GM19372 (cell line): ENCODE measurements at regions not wholly inside any gene's neighbourhood (a gene's known extent, or its start where the extent isn't known, plus 50 kb on each side); places are given as distances from the start of the nearest gene placed in this dataset.

Source experiments
- ATAC-seq: cut with Tn5 transposase; IDR thresholded peaks from one replicate; pipeline ENCODE4 v1.9.1; 2021; ENCODE audit warnings: mild to moderate bottlenecking, low read depth, moderate library complexity; ENCODE audit not compliant: unreplicated experiment

DNA sequence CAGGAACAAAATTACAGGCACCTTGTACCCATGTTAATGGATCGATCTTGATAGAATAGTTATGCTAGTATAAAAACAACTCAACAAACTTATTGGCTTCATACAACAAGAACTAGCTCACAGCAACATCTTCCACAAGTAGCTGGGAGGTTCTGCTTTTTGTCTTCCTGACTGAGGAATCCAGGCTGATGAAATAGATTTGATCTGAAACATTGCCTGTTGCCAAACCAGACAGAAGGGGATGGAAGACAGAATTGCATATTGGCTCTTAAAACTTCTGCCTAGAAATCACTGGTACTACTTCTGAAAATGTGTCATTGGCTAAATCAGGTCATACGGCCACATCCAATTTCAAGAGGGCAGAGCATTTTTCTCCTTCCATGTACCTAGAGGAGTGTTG, 267.3 kb downstream of the RFC3 start:
- ATAC-seq: no peak

DNA sequence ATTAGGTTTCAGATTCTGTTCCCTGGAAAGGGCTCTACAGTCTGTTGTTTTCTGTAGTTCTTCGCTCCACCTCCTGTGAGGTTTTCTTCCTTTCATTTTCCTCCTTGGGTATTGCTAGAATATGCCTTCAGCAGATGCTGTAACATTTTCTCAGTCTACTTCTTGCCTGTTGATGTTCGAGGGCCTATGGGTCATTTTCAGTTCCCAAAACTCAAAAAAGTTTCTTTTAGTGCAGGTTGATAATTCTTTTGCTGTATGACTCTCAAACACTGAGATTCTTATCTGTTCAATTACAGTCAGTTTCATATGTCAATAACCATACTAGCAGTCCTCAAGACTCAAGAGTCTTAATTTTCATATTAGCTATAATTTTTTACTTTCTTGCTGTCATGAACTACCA, 268.3 kb downstream of the RFC3 start:
- ATAC-seq: no peak

DNA sequence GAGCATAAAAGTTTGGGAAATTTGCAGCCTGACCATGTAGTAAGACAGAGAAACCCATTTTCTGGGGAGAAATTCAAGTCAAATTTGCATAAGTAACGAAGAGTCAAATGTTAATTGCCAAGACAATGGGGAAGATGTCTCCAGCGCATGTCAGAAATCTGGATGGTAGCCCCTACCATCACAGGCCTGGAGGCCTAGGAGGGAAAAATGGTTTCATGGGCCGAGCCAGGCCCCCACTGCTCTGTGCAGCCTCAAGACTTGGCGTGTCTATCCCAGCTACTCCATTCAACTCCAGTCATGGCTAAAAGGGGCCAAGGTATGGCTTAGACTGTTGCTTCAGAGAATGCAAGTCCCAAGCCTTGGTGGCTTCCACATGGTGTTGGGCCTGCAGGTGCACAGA, 269.8 kb downstream of the RFC3 start:
- no peak for ATAC-seq

DNA sequence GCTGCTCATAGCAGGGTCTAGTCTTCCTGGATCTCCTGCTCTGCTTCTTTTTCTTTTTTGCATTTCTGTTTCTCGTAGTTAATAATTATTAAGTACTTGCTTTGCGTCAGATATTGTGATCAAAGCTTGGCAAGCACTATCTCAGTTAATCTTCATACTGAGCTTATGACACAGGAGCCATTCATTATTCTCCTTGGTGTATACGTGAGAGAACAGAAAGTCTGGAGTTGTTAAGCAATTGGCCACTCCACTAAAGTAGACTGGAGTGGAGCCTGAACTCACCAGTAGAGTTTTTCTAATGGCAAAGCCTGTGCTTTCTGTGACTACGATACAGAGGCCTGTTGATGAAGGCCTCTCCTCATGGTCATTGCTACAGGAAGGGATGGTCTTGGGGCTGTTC, 285.9 kb downstream of the RFC3 start:
- ATAC-seq: no peak

DNA sequence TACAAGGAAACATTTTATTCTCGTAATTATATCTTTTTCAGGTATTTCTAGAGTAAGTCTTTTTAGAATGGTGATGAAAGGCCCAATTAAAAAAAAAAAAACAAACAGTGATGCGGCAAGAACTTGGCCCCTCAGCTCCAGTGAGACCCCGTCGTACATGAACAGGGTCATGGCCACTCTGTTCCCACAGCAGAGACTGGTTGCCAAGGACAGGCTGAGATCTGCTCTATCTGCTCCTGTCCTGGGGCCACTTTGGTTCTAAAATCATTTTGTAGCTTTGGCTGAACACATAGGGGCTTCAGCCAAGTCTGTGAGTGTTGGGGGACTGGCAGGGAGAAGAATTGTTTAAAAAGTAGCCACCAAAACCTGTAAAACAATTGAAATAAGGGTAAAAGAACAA, 286.9 kb downstream of the RFC3 start:
- ATAC-seq: no peak

DNA sequence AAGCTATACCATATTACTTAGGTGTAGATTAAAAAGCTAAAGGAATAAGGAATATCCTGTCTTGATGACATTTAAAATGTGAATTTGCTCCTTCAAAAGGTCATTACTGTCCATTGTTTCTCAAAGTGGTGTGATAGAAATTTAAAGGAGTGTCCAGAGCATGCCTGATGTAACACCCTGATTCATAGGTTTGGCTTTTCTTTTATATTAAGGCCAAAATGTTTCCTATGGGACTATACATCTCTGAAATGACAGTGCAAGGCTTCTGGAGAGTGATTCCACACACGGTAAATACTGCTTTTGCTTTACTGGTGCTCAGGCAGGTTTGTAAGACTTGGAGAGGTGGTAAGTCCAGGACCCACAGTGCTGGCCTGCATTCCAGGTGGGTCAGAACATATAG, 289.9 kb downstream of the RFC3 start:
- no peak for ATAC-seq

DNA sequence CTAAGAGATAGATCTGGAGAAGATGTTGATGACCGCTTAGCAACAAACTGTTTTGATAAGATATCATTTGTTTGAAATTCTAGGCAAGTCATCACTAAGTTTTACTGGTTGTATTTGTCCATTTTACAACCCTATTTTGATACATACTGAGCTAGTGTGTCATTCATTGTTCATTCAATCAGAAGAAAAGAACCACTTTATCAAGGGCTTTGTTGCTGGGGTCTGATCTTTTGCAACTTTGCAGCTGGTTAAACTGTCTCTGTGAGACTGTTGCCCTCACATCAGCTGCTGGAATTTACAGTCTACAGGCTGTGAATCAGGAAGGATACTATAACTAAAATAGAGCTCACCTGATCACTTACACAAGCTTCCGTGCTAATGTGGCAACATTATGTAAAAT, 290.5 kb downstream of the RFC3 start:
- no peak for ATAC-seq

DNA sequence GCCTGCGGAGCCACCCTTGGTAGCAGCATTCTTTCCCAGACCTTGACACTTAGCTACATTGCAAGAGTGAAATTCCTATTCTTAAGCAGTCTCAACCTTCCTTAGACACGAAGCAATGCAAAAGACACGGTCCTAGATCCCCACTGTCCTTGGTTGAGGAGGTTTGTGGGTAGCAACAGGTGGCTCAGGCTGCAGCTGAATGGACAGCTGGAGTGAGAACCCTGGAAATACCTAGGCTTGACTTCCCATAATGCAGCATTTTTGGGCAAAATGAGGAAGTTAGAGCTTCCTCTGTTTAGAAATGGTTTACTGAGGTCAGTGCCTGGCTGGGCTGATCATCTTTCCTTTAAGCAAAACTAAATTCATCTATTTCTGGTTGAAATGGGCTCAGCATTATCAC, 296.6 kb downstream of the RFC3 start:
- no peak for ATAC-seq

DNA sequence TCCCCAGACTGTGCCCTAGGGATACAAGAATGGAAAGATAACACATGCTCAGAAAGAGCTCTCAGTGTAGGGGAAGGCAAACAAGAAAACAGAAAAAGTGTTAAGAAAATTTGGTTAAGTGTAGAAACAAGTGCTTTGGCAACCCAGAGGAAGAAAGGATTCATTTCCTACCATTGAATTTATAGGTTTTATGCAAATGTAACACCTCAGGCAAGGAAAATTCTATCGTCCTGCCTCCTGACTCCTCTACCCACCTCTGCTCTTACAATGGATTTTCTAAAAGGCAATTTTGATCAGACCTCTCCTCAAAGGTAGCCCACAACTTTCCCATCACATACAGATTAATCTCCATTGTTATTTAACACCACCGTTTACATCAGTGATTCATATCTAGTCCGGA, 298.7 kb downstream of the RFC3 start:
- no peak for ATAC-seq

DNA sequence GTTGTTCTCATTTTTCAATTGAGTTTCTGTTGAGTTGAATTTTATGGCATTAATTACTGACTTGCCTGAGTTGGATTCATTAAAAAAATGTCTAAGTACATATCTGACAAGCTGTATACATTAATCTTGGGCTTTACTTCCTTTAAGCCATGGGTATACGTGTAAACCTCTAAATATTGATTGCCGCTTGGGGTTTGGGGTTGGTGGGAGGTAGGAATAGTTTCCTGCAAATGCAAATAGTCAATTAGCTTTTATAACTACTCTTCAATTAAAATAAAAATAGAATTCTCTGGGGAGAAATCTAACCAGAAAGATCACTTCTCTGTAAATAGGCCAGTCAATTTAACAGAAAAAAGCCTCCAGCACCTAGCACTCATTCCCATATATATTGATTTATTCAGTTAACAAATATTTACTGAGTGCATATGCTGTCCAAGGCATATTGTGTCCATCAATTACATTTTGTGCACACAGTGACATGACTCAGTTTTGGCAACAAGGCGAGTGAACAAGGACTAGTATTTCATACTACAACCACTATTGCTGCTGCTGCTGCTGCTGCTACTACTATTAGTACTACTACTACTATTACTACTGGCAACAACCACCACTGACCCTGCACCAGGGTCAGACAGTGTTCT, 306.8 kb downstream of the RFC3 start:
- no peak for ATAC-seq

DNA sequence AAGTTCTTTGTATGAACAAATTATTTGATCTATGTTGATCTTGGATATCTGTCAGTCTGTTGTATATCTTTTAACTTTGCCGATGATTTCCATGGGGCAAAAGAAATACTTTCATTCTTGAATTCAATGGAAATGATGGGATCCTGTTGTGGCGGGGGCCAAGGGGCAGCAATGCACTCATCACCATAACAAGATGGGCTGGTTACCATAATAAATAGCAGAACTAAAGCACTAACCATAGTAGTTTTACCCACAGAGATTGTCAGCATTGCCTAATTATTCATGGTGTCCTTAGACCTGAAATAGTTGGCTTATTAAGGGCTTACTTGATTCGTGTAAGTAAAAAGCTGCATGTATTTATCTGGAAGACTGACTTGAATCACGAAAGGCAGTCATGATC, 309.6 kb downstream of the RFC3 start:
- ATAC-seq: no peak

DNA sequence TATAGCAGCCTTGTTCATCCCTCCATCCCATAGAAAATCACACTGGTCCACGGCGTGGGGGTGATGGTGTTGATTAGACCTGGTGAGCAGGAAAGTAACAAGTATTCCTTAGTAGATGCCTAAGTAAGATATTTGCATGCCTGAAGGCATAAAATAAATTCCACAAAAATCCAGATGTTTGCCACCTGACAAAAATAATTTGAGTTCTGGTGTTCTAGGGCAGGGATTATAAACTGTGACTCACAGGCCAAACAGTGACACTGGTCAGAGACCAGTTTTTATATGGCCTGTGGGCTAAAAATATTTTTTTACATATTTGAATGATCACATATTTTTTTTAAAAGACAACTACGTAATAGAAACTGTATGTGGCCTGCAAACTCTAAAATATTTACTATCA, 310.7 kb downstream of the RFC3 start:
- no peak for ATAC-seq

DNA sequence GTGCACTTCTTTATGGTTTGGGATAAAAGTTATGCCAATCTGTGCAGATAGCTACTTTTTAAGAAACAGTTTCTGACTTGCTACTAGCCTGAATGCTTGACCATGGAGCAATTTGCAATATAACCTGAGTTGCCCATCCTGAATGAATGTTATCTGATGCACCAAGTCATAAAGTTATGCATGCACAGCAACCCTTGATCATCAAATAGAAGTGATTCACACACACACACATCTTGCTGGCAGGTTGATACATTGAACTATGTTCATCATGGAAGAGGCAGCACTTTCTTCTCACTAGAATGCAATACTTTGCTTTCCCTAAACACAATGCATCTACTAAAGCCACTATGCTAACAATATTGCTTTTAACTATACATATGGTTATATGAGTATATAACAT, 311.5 kb downstream of the RFC3 start:
- ATAC-seq: no peak

DNA sequence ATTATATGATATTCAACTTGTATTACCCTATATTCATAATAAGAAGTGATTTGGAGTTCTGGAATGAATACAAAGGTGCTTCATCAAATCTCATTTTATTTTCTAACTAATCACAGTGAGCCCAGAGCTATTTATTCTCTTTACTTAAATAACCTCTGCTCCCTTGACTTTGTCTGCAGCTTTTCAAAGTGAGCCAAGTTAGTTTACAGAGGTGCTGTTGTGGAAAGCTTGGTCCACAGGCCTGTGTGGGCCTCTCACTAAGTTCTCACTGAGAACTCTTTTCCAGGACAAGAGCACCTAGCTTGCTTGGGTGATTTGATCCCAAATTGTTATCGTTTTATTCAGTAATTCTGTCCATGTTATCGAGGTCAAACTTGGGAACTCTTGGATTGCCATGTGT, 319.3 kb downstream of the RFC3 start:
- no peak for ATAC-seq

DNA sequence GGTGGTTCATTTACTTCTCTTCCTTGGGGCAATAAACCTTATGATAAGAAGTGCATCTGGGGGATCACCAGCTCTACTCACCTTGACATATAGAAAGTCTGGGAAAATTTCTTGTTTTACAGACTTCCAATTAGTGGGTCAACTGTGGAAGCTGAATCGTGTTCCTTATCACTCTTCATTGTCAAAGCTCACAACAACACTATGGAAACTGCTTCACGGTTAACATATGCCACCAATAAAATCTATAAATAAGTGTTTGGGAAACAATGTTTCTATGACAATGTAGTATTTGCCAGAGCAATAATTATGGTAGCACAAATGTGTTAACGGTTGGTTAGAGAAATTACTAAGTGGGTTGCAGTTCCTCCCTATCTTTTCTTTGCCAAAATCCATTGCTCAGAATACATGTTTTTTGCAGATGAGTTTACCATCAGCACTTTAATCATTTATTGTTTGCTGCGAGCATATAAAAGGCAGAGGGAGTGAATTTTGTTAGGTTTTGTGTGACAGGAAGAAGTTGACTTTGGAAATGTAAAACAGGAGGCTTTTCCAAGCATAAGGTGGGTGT, 321.8 kb downstream of the RFC3 start:
- ATAC-seq: no peak

DNA sequence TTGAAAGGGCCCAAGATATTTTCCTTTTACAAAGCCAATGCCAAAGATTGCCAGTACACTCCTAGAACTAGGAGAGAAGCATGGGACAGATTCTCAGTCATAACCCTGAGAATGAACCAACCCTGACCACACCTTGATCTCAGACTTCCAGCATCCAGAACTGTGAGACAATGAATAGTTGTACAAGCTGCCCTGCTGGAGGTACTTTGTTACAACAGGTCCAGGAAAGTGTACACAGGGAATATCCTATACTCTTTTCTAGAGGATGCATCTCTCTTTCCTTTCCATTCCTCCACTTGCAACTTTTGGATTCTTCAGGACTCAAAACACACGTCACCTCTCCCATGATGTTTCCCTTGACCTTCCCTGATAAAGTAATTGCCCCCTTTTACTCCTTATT, 325.7 kb downstream of the RFC3 start:
- no peak for ATAC-seq

DNA sequence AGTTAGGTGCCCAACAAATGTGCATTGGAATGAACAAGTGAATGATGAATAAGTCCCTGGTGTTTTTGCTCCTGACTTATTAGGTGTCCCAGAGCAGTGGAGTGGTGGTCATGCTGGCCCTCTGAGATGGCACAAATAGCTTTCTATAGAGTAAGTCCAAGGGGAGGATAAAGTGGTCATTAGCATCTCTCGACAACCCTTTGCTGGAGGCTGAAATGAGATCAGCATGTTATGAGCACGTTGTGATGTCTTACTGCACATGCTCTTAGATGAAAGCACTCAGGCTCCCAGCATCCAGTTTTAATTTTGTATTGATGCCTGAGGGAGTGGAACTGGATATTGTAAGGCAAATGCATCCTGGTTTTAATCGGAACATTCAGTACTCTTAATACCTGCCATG, 326.2 kb downstream of the RFC3 start:
- ATAC-seq: no peak

DNA sequence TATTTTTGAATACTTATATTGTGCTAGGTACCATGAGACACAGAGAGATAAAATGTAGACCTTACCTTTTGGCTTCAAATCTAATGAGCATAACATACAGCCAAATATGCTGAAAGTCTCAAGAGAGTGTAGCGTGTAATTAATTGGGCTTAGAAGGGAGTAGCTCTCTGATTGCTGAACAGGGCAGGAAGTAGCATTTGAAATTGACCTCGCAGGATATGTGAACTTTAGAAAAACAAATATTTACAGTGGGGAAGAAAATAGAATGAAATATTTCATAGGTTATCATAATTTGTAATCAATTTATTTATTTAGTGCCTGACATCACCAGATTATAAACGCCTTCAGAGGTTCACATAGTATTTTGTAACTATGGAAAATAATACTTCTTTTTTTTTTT, 327.1 kb downstream of the RFC3 start:
- no peak for ATAC-seq

DNA sequence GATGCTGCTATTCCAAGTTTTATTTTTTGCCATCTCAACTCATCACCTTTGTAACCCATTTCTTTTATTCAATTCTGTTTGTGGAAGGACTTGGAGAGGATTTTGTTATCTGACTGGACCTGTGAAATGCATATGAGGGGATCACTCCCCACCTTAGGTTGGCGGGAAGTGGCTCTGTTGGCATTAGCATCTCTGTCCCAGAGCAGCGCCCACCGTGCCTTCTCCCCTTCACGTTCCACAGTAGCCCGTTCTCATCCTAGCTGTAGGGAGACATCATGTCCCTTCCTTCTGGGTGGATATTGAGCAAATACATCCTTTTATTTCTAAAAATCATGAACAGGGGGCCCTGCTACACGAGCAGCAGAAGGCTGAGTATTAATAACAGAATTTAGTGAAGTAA, 330.4 kb downstream of the RFC3 start:
- ATAC-seq: no peak

DNA sequence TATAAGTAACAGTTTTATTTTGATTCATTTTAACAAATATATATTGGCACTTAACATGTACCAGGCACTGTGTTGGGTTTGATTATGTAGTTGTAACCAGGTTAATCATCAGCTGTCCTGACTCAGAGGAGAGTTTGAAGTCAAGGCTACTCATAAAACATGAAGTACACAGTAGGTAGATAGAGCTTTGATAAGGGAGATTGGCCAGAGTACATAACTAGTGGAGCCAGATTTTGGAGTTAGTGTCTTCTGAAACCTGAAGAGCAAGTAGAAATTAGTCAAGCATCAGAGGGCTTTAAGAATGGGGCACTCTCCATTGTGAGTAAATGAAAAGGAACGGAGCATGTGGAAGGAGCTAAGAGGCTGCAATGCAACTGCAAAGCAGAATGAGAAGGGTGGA, 333.9 kb downstream of the RFC3 start:
- no peak for ATAC-seq

DNA sequence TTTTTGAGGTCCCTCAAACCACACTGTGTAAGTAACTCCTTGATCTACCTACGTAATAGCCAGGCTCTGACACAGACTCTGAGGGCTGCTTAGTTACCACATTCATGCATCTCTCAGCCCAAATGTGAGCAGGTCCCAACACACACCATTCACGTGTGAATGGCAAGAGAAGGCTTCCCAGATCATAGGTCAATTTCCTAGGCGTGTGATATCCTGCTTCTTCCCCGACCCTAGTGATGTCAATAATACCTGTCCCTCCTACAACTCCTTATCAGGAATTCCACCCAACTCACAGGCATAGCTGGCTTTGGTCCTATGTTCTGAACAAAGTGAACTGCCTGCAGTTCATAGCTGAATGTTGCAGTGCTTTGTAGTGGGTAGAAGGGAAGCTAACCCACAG, 334.5 kb downstream of the RFC3 start:
- no peak for ATAC-seq

DNA sequence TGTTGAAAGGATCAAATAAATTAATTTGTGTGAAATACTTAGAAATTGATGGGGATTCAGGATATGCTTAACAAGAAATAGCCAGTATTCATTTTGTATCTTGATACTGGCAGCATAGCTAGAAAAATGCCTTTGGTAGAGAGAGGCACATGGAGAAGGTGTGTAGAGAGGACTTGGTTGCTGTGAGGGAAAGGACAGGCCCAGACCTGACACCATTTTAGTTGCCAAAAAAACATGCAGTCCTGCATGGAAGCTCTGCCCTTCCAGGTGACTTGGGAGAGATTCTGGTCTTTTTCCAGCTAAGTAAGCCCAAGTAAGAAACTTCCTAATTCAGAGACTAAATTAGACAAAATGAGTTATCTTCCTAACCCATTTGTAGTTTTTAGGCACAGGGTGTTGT, 335.0 kb downstream of the RFC3 start:
- ATAC-seq: no peak
